ENCODE measurements at regions not wholly inside any gene's neighbourhood (a gene's known extent, or its start where the extent isn't known, plus 50 kb on each side); places are given as distances from the start of the nearest gene placed in this dataset.

DNA sequence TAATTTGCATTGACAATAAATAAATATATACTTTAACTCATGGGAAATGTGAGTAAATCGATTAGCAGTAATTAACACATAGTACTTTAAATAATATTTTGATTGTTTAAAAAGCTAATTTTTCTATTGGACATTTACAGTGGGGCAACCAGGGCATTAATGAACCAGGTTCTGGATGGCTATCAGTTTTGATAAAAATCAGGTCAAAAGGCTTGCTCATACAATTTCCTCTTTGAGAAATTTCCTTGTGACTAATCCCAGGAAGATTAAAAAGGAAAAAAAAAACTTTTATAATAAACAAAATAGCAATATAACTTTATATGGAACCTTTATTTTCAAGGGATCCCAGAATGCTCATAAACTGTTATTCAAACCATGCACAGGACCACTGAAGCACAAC lies 497.2 kb upstream of the ZEB2 start:
- no peak overlapping the region for H3K27ac ChIP-seq
- no peak for DNase-seq
- no peaks in the 10 kb centered on the region for H3K36me3 ChIP-seq
- WGBS, 3 donors, result 90 to 99% (median 95%) methylated on average over 1 of the region's 1 CpG
- H3K9me3 ChIP-seq, result no peaks in the 10 kb centered on the region
- H3K27me3 ChIP-seq, result no peaks in the 10 kb centered on the region
- intact Hi-C loops (cut with DNase I), result no loop called here
- H3K4me3 ChIP-seq, result no peak overlapping the region
- H3K4me1 ChIP-seq (ENCODE audit: insufficient read depth), result peaks cover 2% of the 10 kb centered on the region
- no peak for TF ChIP-seq EP300 (IDR thresholded peaks at IDR 0.05)
- no peak for TF ChIP-seq CTCF (IDR thresholded peaks at IDR 0.05)
- TF ChIP-seq POLR2A (IDR thresholded peaks at IDR 0.05), result no peak

- Histone ChIP-seq H3K27ac (no peak overlapping the region), H3K4me1 (ENCODE audit: insufficient read depth) (no peaks in the 10 kb centered on the region), H3K9me3 (no peaks in the 10 kb centered on the region), H3K27me3 (no peaks in the 10 kb centered on the region), H3K4me3 (no peak overlapping the region), H3K36me3 (no peaks in the 10 kb centered on the region)
- TF ChIP-seq POLR2A (IDR thresholded peaks at IDR 0.05) (no peak), CTCF (IDR thresholded peaks at IDR 0.05) (no peak), EP300 (IDR thresholded peaks at IDR 0.05) (no peak)
- intact Hi-C loops (cut with DNase I), result no loop called here
- DNase-seq, result no peak
Measured at GRCh38 chr2:145016711-145017110, 496.8 kb upstream of the ZEB2 start.

DNA sequence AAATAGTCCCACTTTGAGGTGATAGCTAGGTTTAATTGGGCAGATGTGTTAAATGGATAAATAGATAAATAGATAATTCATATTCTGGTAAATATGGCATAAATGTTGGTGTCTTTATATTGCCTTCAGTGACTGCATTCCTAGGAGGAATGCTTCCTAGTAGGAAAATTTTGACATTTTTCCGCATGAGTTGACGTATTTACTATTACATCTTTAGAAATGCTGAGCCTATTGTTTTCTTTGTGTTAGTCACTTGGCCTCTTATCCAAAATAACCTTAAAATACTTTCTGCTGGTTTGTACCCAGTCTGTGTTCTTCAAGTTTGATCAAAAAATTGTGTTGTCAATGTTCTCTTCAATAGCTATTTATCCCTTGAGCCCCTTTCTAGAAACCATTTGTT lies 495.6 kb upstream of the ZEB2 start:
- no peak overlapping the region for H3K27ac ChIP-seq
- intact Hi-C loops (cut with DNase I), result no loop called here
- TF ChIP-seq EP300 (IDR thresholded peaks at IDR 0.05), result no peak
- no peak for TF ChIP-seq CTCF (IDR thresholded peaks at IDR 0.05)
- no peak for TF ChIP-seq POLR2A (IDR thresholded peaks at IDR 0.05)
- H3K4me3 ChIP-seq, result no peak overlapping the region
- H3K36me3 ChIP-seq, result no peaks in the 10 kb centered on the region
- WGBS, 3 donors, result 85 to 96% (median 93%) methylated on average over 2 of the region's 2 CpGs
- DNase-seq, result no peak
- no peaks in the 10 kb centered on the region for H3K9me3 ChIP-seq
- no peaks in the 10 kb centered on the region for H3K27me3 ChIP-seq
- no peaks in the 10 kb centered on the region for H3K4me1 ChIP-seq (ENCODE audit: insufficient read depth)

- Histone ChIP-seq H3K27ac (no peak overlapping the region), H3K36me3 (no peaks in the 10 kb centered on the region), H3K4me1 (ENCODE audit: insufficient read depth) (no peaks in the 10 kb centered on the region), H3K4me3 (no peak overlapping the region), H3K9me3 (no peaks in the 10 kb centered on the region), H3K27me3 (no peaks in the 10 kb centered on the region)
- WGBS, 3 donors, result 91 to 96% (median 93%) methylated on average over 3 of the region's 3 CpGs
- intact Hi-C loops (cut with DNase I), result no loop called here
- TF ChIP-seq POLR2A (IDR thresholded peaks at IDR 0.05), result no peak
- TF ChIP-seq EP300 (IDR thresholded peaks at IDR 0.05), result no peak
- TF ChIP-seq CTCF (IDR thresholded peaks at IDR 0.05), result no peak
- no peak for DNase-seq
Measured at GRCh38 chr2:145012806-145013205, 492.9 kb upstream of the ZEB2 start.

GRCh38 chr2:145012214-145012670 lies 492.3 kb upstream of the ZEB2 start:
- Histone ChIP-seq H3K4me3 (no peak overlapping the region), H3K4me1 (ENCODE audit: insufficient read depth) (no peaks in the 10 kb centered on the region), H3K36me3 (no peaks in the 10 kb centered on the region), H3K27me3 (no peaks in the 10 kb centered on the region), H3K27ac (no peak overlapping the region), H3K9me3 (no peaks in the 10 kb centered on the region)
- DNase-seq, result no peak
- WGBS, 3 donors, result 16 to 24% (median 19%) methylated on average over 4 of the region's 4 CpGs
- intact Hi-C loops (cut with DNase I), result no loop called here
- TF ChIP-seq CTCF (IDR thresholded peaks at IDR 0.05), result no peak
- TF ChIP-seq POLR2A (IDR thresholded peaks at IDR 0.05), result no peak
- no peak for TF ChIP-seq EP300 (IDR thresholded peaks at IDR 0.05)
